Right renal cortex interstitium (tissue), 3 donors: ENCODE measurements at regions not wholly inside any gene's neighbourhood (a gene's known extent, or its start where the extent isn't known, plus 50 kb on each side); places are given as distances from the start of the nearest gene placed in this dataset.

Experiments used
- DNase-seq, 3 donors: peaks; one replicate each; pipeline ENCODE4 v3.0.0-alpha.2; 2013; ENCODE audit warnings: low read depth in 3 of 3, low spot score in 2 of 3

- no peak for DNase-seq
These were observed 206.3 kb upstream of the TCERG1L start for GRCh38 chr10:131517781-131518180.

- DNase-seq: no peak
These were observed 208.4 kb upstream of the TCERG1L start for GRCh38 chr10:131519723-131520605.

- no peak for DNase-seq
These were observed 220.0 kb upstream of the TCERG1L start for GRCh38 chr10:131531265-131532190.

- no peak for DNase-seq
These were observed 220.8 kb upstream of the TCERG1L start for GRCh38 chr10:131532291-131532690.

GRCh38 chr10:131532745-131533341 is 221.3 kb upstream of the TCERG1L start:
- no peak for DNase-seq

GRCh38 chr10:131533846-131534526 is 222.5 kb upstream of the TCERG1L start:
- DNase-seq: no peak

- no peak for DNase-seq
These were observed 223.3 kb upstream of the TCERG1L start for GRCh38 chr10:131534836-131535235.

GRCh38 chr10:131536676-131537075 is 225.2 kb upstream of the TCERG1L start:
- DNase-seq: no peak

GRCh38 chr10:131537281-131537680 is 225.8 kb upstream of the TCERG1L start:
- DNase-seq: no peak

GRCh38 chr10:131544495-131544894 is 233.0 kb upstream of the TCERG1L start:
- DNase-seq: no peak

GRCh38 chr10:131546086-131546810 is 234.7 kb upstream of the TCERG1L start:
- DNase-seq: no peak

- DNase-seq: no peak
These were observed 235.7 kb upstream of the TCERG1L start for GRCh38 chr10:131547129-131547799.

- DNase-seq: no peak
These were observed 236.7 kb upstream of the TCERG1L start for GRCh38 chr10:131548176-131548575.

- no peak for DNase-seq
These were observed 237.6 kb upstream of the TCERG1L start for GRCh38 chr10:131549116-131549515.

GRCh38 chr10:131553121-131553520 is 241.6 kb upstream of the TCERG1L start:
- DNase-seq: no peak

GRCh38 chr10:131553581-131553980 is 242.1 kb upstream of the TCERG1L start:
- DNase-seq: no peak

- no peak for DNase-seq
These were observed 243.3 kb upstream of the TCERG1L start for GRCh38 chr10:131554821-131555220.

GRCh38 chr10:131555406-131555805 is 243.9 kb upstream of the TCERG1L start:
- no peak for DNase-seq
